HEK293T (cell line): ENCODE measurements at regions not wholly inside any gene's neighbourhood (a gene's known extent, or its start where the extent isn't known, plus 50 kb on each side); places are given as distances from the start of the nearest gene placed in this dataset.
"Not testable (repeated sequence)": the region's sequence is repeated elsewhere in the genome, so short reads cannot be mapped to it uniquely, and the experiment has no call there.

Experiments used
- CTCF ChIA-PET: fragments of 350-600 bp; formaldehyde crosslinking; extraction: SDS; loops from one replicate; lab custom pipeline; 2021; ENCODE audit warnings: antibody characterized with exemption, inconsistent platforms; lab: Yijun Ruan, JAX
- POLR2A ChIA-PET: fragments of 350-600 bp; formaldehyde crosslinking; extraction: SDS; loops from one replicate; lab custom pipeline; 2020; ENCODE audit warnings: antibody characterized with exemption, inconsistent platforms; lab: Yijun Ruan, JAX
- DNase-seq: peaks from one replicate; pipeline ENCODE4 v3.0.0; 2012; ENCODE audit warnings: mixed read lengths; ENCODE audit errors: extremely low spot score
- ARNT ChIP-seq: fragments of 450-650 bp; IDR thresholded peaks from 2 replicates; pipeline ENCODE4 v1.6.1; 2017; ENCODE audit warnings: mild to moderate bottlenecking
- BHLHE40 ChIP-seq: fragments of 450-650 bp; IDR thresholded peaks from 2 replicates; pipeline ENCODE4 v1.6.1; 2016; ENCODE audit warnings: mild to moderate bottlenecking, moderate library complexity, borderline replicate concordance
- CTBP1 ChIP-seq: fragments of 450-650 bp; IDR thresholded peaks from 2 replicates; pipeline ENCODE4 v1.6.1; 2016; ENCODE audit warnings: borderline replicate concordance
- ELF4 ChIP-seq: fragments of 450-650 bp; IDR thresholded peaks from 2 replicates; pipeline ENCODE4 v1.6.1; 2017; ENCODE audit warnings: antibody characterized with exemption
- FOXA1 ChIP-seq: fragments of 450-650 bp; IDR thresholded peaks from 2 replicates; pipeline ENCODE4 v1.6.1; 2016; ENCODE audit warnings: mild to moderate bottlenecking
- FOXK2 ChIP-seq: fragments of 450-650 bp; IDR thresholded peaks from 2 replicates; pipeline ENCODE4 v1.6.1; 2016; ENCODE audit warnings: mild to moderate bottlenecking
- FOXM1 ChIP-seq: fragments of 450-650 bp; IDR thresholded peaks from 2 replicates; pipeline ENCODE4 v1.6.1; 2017; ENCODE audit warnings: mild to moderate bottlenecking, borderline replicate concordance
- HDGF ChIP-seq: fragments of 450-650 bp; IDR thresholded peaks from 2 replicates; pipeline ENCODE4 v1.6.1; 2017; ENCODE audit warnings: antibody characterized with exemption, borderline replicate concordance
- L3MBTL2 ChIP-seq: fragments of 450-650 bp; conservative IDR thresholded peaks from 2 replicates; pipeline ENCODE4 v1.6.1; 2016; ENCODE audit warnings: mild to moderate bottlenecking
- LEF1 ChIP-seq: fragments of 450-650 bp; IDR thresholded peaks from 2 replicates; pipeline ENCODE4 v1.6.1; 2017; ENCODE audit warnings: mild to moderate bottlenecking, borderline replicate concordance
- NFRKB ChIP-seq: fragments of 450-650 bp; IDR thresholded peaks from 2 replicates; pipeline ENCODE4 v1.6.1; 2016; ENCODE audit warnings: mild to moderate bottlenecking, moderate library complexity
- SP1 ChIP-seq: fragments of 450-650 bp; IDR thresholded peaks from 2 replicates; pipeline ENCODE4 v1.6.1; 2017
- SUZ12 ChIP-seq: fragments of 450-650 bp; IDR thresholded peaks from 2 replicates; pipeline ENCODE4 v1.6.1; 2016; ENCODE audit warnings: mild to moderate bottlenecking
- TARDBP ChIP-seq: fragments of 450-650 bp; IDR thresholded peaks from 2 replicates; pipeline ENCODE4 v1.6.1; 2016
- ZNF384 ChIP-seq: fragments of 450-650 bp; IDR thresholded peaks from 2 replicates; pipeline ENCODE4 v1.6.1; 2016
- TF ChIP-seq, protein P1 (sequence below): fragments of 450-650 bp; IDR thresholded peaks from 2 replicates; pipeline ENCODE4 v1.6.1; 2016

DNA sequence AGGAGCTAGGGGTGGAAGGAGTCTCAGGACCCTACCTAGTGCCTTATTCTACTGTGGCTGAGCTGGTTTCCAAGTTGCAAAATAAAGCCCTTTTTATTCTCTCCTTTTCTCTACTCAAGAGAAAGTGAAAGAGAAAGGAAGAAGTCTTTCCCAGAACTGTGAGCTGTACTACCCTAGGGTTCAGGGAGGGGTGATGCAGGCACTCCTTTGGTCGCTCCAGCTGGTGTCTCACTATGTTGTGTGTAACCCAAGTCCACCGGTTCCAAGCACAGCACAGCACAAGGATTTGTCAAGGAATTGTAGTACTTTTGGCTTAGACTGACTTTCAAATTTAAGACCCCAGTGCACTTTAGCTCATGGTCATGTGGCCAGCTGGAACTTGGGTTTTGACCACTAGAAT is 1721.7 kb downstream of the OTOL1 start:
- ChIA-PET POLR2A (no interaction called here), CTCF (no interaction called here)
- no peak for DNase-seq
- TF ChIP-seq FOXA1 (no peak), TARDBP (no peak), ZNF384 (no peak), FOXK2 (no peak), SP1 (no peak), LEF1 (no peak), SUZ12 (no peak)
- TF ChIP-seq, protein P1, sequence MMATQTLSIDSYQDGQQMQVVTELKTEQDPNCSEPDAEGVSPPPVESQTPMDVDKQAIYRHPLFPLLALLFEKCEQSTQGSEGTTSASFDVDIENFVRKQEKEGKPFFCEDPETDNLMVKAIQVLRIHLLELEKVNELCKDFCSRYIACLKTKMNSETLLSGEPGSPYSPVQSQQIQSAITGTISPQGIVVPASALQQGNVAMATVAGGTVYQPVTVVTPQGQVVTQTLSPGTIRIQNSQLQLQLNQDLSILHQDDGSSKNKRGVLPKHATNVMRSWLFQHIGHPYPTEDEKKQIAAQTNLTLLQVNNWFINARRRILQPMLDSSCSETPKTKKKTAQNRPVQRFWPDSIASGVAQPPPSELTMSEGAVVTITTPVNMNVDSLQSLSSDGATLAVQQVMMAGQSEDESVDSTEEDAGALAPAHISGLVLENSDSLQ = no peak

DNA sequence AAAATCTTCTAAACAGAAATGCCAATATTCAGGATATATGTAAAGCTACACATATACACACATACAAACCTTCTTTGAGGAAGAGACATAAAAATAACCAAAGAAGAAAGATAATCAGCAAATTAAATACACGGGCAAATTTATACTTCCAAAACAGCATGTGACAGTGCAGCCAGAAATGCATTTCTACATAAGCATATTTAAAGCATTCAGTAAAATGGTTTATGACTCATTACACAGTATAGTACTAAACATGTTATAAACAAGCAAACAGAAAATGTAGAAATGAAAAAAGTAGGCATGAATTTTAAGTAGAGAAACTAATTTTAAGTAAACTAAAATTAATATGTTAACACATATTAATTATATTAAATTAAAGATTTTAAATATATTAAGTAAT is 1717.2 kb downstream of the OTOL1 start:
- POLR2A ChIA-PET = no interaction called here
- TF ChIP-seq TARDBP = no peak
- TF ChIP-seq NFRKB = no peak
- TF ChIP-seq LEF1 = no peak
- no peak for TF ChIP-seq ELF4
- no peak for TF ChIP-seq FOXM1
- TF ChIP-seq BHLHE40 = no peak
- no peak for TF ChIP-seq HDGF
- no peak for TF ChIP-seq ZNF384
- no peak for TF ChIP-seq ARNT
- no peak for TF ChIP-seq L3MBTL2
- no peak for TF ChIP-seq CTBP1
- DNase-seq = no peak
- CTCF ChIA-PET = no interaction called here

DNA sequence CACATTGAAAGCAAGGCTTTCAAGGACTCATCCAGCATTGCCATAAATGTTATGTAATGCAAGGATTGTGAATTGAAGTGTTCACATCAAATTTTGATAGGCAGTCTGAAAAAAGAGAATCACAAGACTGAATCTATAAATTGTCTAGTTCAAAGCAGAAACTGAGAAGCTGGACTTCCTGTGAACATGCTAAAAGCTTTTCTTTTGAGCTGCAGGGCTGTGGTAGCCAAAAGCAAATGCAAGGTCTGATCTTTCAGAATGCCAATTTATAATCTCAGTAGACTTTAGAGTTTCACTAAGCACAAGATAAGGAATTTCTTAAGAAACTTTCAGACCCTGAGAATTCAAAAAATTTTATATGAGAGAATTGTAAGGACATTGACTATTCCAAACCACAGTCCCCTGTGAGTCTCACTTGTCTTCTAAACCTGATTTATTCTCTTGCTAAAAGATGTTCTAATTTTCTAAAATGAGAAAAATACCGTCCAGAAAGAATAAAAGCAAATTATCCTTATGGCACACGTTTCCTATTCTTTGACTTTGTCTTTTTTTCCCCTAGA is 1700.3 kb downstream of the OTOL1 start:
- no peak for DNase-seq
- CTCF ChIA-PET = no interaction called here
- POLR2A ChIA-PET = no interaction called here
- TF ChIP-seq TARDBP = no peak
- TF ChIP-seq LEF1 = no peak
- no peak for TF ChIP-seq BHLHE40
- no peak for TF ChIP-seq L3MBTL2
- no peak for TF ChIP-seq ELF4
- TF ChIP-seq FOXA1 = no peak
- no peak for TF ChIP-seq FOXM1
- TF ChIP-seq ARNT = no peak
- no peak for TF ChIP-seq SP1
- TF ChIP-seq FOXK2 = no peak

DNA sequence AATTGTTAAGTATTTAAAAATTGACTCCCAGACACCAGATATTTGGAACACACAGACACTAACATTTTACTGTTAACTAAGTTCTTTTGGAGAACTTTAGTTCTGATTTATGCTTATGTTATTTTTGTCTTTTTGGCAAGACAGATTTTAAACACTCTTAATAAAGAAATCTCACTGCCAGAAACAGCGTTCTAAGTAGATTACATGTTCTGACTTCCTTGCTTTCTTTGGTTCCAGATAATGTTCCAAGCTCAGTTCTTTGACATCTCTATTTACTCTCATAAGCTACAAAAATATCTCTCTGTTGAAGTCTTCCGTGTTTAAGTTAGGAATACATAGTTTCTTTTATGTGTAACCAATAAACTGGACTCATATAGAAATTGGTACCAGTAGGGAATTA is 1699.6 kb downstream of the OTOL1 start:
- no peak for DNase-seq
- TF ChIP-seq TARDBP = no peak
- POLR2A ChIA-PET = no interaction called here
- CTCF ChIA-PET = no interaction called here

DNA sequence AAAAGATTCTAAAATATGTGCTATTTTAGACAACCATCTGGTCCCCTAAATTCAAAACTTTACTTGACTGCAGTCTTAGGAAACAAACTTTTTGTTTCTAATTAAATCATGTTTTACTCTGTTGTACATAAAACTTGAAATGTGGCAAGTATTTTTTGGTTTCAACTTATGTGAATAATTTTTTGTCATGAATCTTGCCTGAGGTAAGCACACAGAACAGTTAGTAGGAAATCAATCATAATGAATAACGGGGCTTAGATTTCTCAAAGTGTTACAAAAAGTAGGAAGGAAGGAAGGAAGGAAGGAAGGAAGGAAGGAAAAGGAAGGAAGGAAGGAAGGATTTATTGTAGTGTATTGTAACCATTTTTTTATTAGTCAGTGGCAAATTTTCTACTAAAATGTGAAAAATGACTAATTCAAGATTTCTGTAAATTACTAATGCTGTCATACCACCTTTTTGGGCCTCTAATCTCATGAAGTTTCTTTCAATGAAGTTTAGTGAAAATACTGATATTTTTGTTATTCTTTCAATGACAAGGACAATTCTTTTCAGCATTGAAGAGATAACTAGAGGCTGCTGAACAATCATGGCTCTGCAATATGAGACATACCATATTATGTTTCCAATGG is 1689.2 kb downstream of the OTOL1 start:
- CTCF ChIA-PET = no interaction called here
- TF ChIP-seq FOXM1 (no peak), LEF1 (no peak), NFRKB (no peak), SP1 (no peak), FOXA1 (no peak), FOXK2 (no peak), ARNT (no peak), ELF4 (no peak), ZNF384 (no peak), CTBP1 (no peak), TARDBP (no peak), HDGF (no peak), SUZ12 (no peak), BHLHE40 (no peak)
- TF ChIP-seq, protein P1 = no peak
- DNase-seq = no peak
- POLR2A ChIA-PET = no interaction called here

DNA sequence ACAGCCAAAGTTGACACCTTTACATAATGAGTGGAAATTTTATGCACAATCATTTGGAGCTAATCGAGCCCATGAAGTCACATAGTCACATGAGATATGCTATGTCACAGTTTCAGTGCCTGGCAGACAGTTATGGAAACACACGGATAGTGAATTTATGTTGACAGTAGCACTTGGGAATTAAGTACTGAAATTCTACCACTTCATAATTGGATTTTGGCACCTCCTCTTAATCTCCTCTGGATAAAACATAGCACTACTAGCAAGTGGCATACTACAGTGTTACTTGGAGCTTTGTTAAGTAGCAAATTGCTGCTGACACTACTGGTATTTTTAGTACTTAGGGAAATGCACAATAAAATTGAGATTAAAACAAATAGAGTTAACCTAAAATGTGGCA is 1679.4 kb downstream of the OTOL1 start:
- ChIA-PET CTCF (no interaction called here), POLR2A (no interaction called here)
- no peak for DNase-seq
- TF ChIP-seq LEF1 (no peak), L3MBTL2 (no peak)

DNA sequence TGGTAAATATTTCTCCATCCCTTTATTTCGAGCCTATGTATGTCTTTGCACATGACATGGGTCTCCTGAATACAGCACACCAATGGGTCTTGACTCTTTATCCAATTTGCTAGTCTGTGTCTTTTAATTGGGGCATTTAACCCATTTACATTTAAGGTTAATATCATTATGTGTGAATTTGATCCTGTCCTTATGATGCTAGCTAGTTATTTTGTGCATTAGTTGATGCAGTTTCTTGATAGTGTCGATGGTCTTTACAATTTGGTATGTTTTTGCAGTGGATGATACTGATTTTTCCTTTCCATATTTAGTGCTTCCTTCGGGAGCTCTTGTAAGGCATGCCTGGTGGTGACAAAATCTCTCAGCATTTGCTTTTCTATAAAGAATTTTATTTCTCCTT is 1675.9 kb downstream of the OTOL1 start:
- DNase-seq, CTCF ChIA-PET, POLR2A ChIA-PET: not testable (repeated sequence)

DNA sequence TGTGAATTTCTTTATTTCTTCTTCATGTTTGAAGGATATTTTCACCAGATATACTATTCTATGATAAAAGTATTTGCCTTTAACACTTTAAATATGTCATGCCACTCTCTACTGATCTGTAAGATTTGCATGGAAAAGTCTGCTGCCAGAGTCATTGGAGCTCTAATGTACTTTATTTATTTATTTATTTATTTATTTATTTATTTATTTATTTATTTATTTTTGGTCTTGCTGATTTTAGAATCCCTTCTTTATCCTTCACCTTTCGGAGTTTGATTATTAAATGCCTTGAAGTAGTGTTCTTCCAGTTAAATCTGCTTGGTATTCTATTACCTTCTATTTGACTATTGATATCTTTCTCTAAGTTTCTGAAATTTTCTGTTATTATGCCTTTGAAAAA is 1669.6 kb downstream of the OTOL1 start:
- CTCF ChIA-PET = no interaction called here
- DNase-seq = no peak
- TF ChIP-seq TARDBP = no peak
- TF ChIP-seq NFRKB = no peak
- TF ChIP-seq CTBP1 = no peak
- TF ChIP-seq SP1 = no peak
- TF ChIP-seq HDGF = no peak
- no peak for TF ChIP-seq SUZ12
- TF ChIP-seq, protein P1 = no peak
- no peak for TF ChIP-seq ARNT
- POLR2A ChIA-PET = no interaction called here
